Sigmoid colon (tissue), 6 donors: ENCODE measurements at regions not wholly inside any gene's neighbourhood (a gene's known extent, or its start where the extent isn't known, plus 50 kb on each side); places are given as distances from the start of the nearest gene placed in this dataset.

Experiments
- DNase-seq: peaks from one replicate; pipeline ENCODE4 v3.0.0-alpha.2; 2019
- H3K27ac ChIP-seq, 4 donors: fragments of 200-600 bp; sonication (generic); one replicate each; pipeline ENCODE4 v1.5.1; 2016 to 2019; ENCODE audit warnings: mild to moderate bottlenecking in 1 of 4
- H3K27me3 ChIP-seq, 3 donors: fragments of 200-600 bp; sonication (generic); one replicate each; pipeline ENCODE4 v1.5.1; 2019; ENCODE audit warnings: mild to moderate bottlenecking in 1 of 3
- H3K36me3 ChIP-seq, 4 donors: fragments of 200-600 bp; sonication (generic); one replicate each; pipeline ENCODE4 v1.5.1; 2016 to 2019
- H3K4me1 ChIP-seq, 4 donors: fragments of 200-600 bp; sonication (generic); one replicate each; pipeline ENCODE4 v1.5.1; 2017 to 2019
- H3K4me3 ChIP-seq, 4 donors: fragments of 200-600 bp; sonication (generic); one replicate each; pipeline ENCODE4 v1.5.1; 2017 to 2019; ENCODE audit warnings: mild to moderate bottlenecking in 2 of 4, moderate library complexity in 1 of 4
- H3K9me3 ChIP-seq, 4 donors: fragments of 200-600 bp in 3 of 4; sonication (generic) in 3 of 4; one replicate each; pipeline versions ENCODE4 v1.5.1 to v1.6.1; 2013 to 2019
- EP300 ChIP-seq, 4 donors: sonication (generic); formaldehyde crosslinking; IDR thresholded peaks; one replicate each; pipeline ENCODE4 v1.6.1; 2017; ENCODE audit warnings: antibody characterized with exemption in 4 of 4
- POLR2A ChIP-seq, 2 donors: fragments of 450-650 bp; IDR thresholded peaks; one replicate each; pipeline ENCODE4 v1.6.1; 2016; ENCODE audit warnings: antibody characterized with exemption in 2 of 2, mild to moderate bottlenecking in 2 of 2, moderate library complexity in 2 of 2
- POLR2AphosphoS5 ChIP-seq, 4 donors: sonication (generic); formaldehyde crosslinking; IDR thresholded peaks; one replicate each; pipeline ENCODE4 v1.6.1; 2017; ENCODE audit warnings: antibody characterized with exemption in 4 of 4
- WGBS, 2 donors: extraction: QIAGEN DNeasy Blood & Tissue Kit; methylation state at CpG; one replicate each; pipeline ENCODE4 v1.1.7; 2013; 5-methylcytosine and 5-hydroxymethylcytosine counted together
- intact Hi-C: fragments of 100-400 bp; cut with DNase I; formaldehyde crosslinking; loops from one replicate; pipeline ENCODE4 v1.15.1; 2023
- TF ChIP-seq, protein P1 (sequence below), 4 experiments: fragments of 450-650 bp in 3 of 4; fragments of 200-600 bp in 1 of 4; IDR thresholded peaks; one replicate each; pipeline ENCODE4 v1.5.1; 2016 to 2019; ENCODE audit warnings: antibody characterized with exemption in 4 of 4, mild to moderate bottlenecking in 3 of 4, moderate library complexity in 2 of 4
- donor health status: healthy with polysubstance abuse.
- donor health status: healthy.

DNA sequence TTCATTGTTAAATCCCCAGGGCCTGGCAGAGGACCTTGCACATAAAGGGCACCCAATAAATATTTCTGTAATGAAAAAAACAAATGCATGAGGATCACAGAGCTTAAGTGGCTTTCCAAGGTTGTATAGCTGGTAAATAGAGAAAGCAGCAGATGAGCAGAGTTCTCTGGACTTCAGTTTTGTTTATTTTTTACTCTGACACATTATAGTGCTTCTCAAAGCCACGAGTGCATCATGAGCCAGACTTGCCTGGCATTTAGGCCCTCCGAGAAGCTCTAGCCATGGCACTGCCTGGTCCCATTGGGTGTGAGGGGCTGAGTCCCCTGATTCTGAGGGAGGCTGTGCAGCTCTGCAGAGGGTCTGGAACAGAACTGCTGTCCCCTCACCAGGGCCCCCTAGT lies 87.2 kb upstream of the ZNF32 start:
- H3K4me1 ChIP-seq, result no peaks in the 10 kb centered on the region
- no peaks in the 10 kb centered on the region for H3K9me3 ChIP-seq
- DNase-seq, result no peak
- 50 to 63% methylated on average over 2 of the region's 2 CpGs for WGBS, 2 donors
- no peak overlapping the region for H3K4me3 ChIP-seq
- no peak overlapping the region for H3K27ac ChIP-seq
- TF ChIP-seq POLR2AphosphoS5 (IDR thresholded peaks at IDR 0.05) (no peak), EP300 (IDR thresholded peaks at IDR 0.05) (no peak), POLR2A (IDR thresholded peaks at IDR 0.05) (no peak)
- TF ChIP-seq, protein P1, sequence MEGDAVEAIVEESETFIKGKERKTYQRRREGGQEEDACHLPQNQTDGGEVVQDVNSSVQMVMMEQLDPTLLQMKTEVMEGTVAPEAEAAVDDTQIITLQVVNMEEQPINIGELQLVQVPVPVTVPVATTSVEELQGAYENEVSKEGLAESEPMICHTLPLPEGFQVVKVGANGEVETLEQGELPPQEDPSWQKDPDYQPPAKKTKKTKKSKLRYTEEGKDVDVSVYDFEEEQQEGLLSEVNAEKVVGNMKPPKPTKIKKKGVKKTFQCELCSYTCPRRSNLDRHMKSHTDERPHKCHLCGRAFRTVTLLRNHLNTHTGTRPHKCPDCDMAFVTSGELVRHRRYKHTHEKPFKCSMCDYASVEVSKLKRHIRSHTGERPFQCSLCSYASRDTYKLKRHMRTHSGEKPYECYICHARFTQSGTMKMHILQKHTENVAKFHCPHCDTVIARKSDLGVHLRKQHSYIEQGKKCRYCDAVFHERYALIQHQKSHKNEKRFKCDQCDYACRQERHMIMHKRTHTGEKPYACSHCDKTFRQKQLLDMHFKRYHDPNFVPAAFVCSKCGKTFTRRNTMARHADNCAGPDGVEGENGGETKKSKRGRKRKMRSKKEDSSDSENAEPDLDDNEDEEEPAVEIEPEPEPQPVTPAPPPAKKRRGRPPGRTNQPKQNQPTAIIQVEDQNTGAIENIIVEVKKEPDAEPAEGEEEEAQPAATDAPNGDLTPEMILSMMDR (IDR thresholded peaks at IDR 0.05), result no peak
- no peaks in the 10 kb centered on the region for H3K36me3 ChIP-seq
- no peaks in the 10 kb centered on the region for H3K27me3 ChIP-seq
- intact Hi-C loops, result no loop called here

DNA sequence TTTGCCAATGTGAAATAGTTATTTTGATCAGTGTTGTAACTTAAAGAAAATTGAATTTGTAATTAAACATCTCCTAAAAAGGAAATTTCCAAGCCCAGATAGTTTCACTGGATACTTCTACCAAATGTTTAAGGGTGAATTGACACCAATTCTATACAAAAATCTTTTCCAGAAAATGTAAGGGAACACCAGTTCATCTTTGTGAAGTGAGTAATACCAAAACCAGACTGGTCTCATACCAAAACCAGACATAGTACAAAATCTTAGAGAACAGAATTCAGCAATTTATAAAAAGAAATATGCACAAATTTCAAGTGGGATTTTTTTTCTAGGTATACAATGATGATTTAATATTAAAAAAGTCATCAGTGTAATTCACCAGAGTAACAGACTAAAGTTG lies 86.0 kb upstream of the ZNF32 start:
- TF ChIP-seq, protein P1 (IDR thresholded peaks at IDR 0.05), result no peak
- no peak for TF ChIP-seq POLR2AphosphoS5 (IDR thresholded peaks at IDR 0.05)
- TF ChIP-seq POLR2A (IDR thresholded peaks at IDR 0.05), result no peak
- TF ChIP-seq EP300 (IDR thresholded peaks at IDR 0.05), result no peak
- no peaks in the 10 kb centered on the region for H3K27me3 ChIP-seq
- peaks cover 0 to 7% (median 0%) of the 10 kb centered on the region in 4 donors for H3K9me3 ChIP-seq
- no peak for DNase-seq
- no peaks in the 10 kb centered on the region for H3K4me1 ChIP-seq
- no peak overlapping the region for H3K4me3 ChIP-seq
- H3K36me3 ChIP-seq, result no peaks in the 10 kb centered on the region
- intact Hi-C loops, result no loop called here
- H3K27ac ChIP-seq, result no peak overlapping the region

DNA sequence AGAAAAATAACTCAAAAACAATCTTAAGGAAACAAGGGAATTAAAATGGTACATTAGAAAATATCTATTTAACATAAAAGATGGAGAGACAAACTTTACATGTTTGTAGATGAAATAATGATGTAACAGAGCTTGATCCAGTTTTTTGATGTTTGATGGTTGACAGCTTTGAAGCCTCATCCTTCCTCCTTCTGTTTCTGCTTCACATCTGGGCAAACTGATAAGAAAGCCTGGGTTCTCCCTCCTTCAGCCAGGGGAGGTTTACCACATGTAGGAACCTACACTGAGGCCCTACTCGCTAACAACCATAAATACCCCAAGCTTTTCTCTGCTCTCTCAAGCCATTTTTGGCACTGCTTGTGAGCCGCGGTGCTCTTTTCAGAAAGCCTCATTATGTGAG lies 82.8 kb upstream of the ZNF32 start:
- 60 to 85% methylated on average over 3 of the region's 3 CpGs for WGBS, 2 donors
- no peak for DNase-seq

DNA sequence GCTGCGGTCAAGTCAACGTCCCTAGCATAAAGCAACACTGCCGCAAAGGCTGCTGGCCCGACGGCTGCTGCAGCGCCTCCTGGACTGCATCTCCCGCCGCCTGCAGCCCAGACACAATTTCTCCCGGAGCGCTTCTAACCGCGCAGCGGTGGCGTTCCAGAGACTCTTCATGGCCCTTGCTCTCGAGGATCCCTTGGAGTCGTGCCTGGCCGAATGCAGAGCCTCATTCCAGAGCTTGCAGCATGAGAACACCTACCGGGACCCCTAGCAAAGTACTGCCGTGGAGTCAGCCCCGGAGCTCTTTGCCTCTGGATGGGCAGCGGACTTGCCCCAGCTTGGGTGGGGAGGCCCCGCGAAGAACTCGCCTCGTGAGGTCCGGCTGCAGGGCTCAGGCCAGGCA lies 79.7 kb upstream of the ZNF32 start:
- H3K36me3 ChIP-seq, result no peaks in the 10 kb centered on the region
- TF ChIP-seq, protein P1 (IDR thresholded peaks at IDR 0.05), result no peak
- TF ChIP-seq EP300 (IDR thresholded peaks at IDR 0.05), result no peak
- TF ChIP-seq POLR2A (IDR thresholded peaks at IDR 0.05), result no peak
- H3K4me3 ChIP-seq, result no peak overlapping the region
- H3K9me3 ChIP-seq, result peaks cover 5 to 16% (median 11%) of the 10 kb centered on the region in 4 donors
- WGBS, 2 donors, result 76 to 84% methylated on average over 26 of the region's 26 CpGs
- H3K27me3 ChIP-seq, result no peaks in the 10 kb centered on the region
- DNase-seq, result no peak
- intact Hi-C loops, result no loop called here
- no peaks in the 10 kb centered on the region for H3K4me1 ChIP-seq
- H3K27ac ChIP-seq, result no peak overlapping the region

More for the DNA sequence above, 82.8 kb upstream of the ZNF32 start:
- Histone ChIP-seq H3K27ac (no peak overlapping the region), H3K9me3 (peaks cover 2 to 13% (median 5%) of the 10 kb centered on the region in 4 donors), H3K36me3 (no peaks in the 10 kb centered on the region), H3K4me1 (no peaks in the 10 kb centered on the region), H3K4me3 (no peak overlapping the region), H3K27me3 (no peaks in the 10 kb centered on the region)
- TF ChIP-seq, protein P1 (IDR thresholded peaks at IDR 0.05), result no peak
- TF ChIP-seq EP300 (IDR thresholded peaks at IDR 0.05) (no peak), POLR2A (IDR thresholded peaks at IDR 0.05) (no peak), POLR2AphosphoS5 (IDR thresholded peaks at IDR 0.05) (no peak)
- intact Hi-C loops, result no loop called here

DNA sequence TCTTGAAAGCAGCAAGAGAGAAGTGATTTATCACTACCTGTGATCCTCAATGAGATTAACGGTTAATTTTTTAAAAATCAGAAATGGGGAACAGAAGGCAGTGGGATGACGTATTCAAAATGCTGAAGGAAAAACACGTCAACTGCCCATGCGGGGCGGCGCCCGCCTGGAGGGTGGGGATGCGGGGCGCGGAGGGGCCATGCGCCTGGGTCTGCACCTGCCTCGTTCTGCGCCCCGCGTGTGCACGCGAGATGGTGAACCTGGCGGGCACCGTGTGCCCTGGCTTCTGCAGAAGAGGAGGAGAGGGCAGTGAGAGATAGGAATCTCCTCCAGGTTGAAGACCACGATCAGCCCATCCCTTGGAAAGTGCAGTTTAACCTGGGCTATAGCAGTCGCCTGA lies 79.3 kb upstream of the ZNF32 start:
- no peak for DNase-seq
- no peak overlapping the region for H3K4me3 ChIP-seq
- no peak for TF ChIP-seq EP300 (IDR thresholded peaks at IDR 0.05)
- TF ChIP-seq, protein P1 (IDR thresholded peaks at IDR 0.05), result no peak
- TF ChIP-seq POLR2A (IDR thresholded peaks at IDR 0.05), result no peak
- no peak for TF ChIP-seq POLR2AphosphoS5 (IDR thresholded peaks at IDR 0.05)
- WGBS, 2 donors, result 84 to 93% methylated on average over 21 of the region's 21 CpGs
- peaks cover 5 to 16% (median 11%) of the 10 kb centered on the region in 4 donors for H3K9me3 ChIP-seq
- H3K27ac ChIP-seq, result no peak overlapping the region
- H3K4me1 ChIP-seq, result no peaks in the 10 kb centered on the region
- intact Hi-C loops, result no loop called here
- no peaks in the 10 kb centered on the region for H3K36me3 ChIP-seq
- H3K27me3 ChIP-seq, result no peaks in the 10 kb centered on the region
